GM21526 (cell line): ENCODE measurements at regions not wholly inside any gene's neighbourhood (a gene's known extent, or its start where the extent isn't known, plus 50 kb on each side); places are given as distances from the start of the nearest gene placed in this dataset.
"Not testable (repeated sequence)": the region's sequence is repeated elsewhere in the genome, so short reads cannot be mapped to it uniquely, and the experiment has no call there.

ENCODE experiments used
- ATAC-seq: cut with Tn5 transposase; IDR thresholded peaks from one replicate; pipeline ENCODE4 v1.9.1; 2021; ENCODE audit warnings: moderate library complexity; ENCODE audit not compliant: unreplicated experiment, low FRiP score

DNA sequence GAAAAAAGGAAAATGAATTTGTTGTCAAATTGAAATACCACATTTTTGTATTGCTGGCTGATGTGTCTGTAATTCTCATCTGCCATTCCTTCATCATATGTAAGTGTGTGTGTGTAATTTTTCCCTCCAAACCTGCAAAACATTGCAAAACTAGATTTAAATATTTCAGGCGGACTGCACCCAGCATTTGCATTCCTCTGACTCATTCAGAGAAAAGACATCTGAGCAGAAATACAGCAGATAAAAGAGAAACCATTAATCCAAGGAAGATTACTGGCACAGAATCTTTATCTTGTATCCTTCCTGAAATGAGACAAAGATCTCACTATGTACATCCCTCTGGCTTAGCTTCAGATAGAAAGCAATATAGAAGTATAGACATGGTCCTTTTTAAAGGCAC is 275.3 kb downstream of the TMEM38B start:
- no peak for ATAC-seq

DNA sequence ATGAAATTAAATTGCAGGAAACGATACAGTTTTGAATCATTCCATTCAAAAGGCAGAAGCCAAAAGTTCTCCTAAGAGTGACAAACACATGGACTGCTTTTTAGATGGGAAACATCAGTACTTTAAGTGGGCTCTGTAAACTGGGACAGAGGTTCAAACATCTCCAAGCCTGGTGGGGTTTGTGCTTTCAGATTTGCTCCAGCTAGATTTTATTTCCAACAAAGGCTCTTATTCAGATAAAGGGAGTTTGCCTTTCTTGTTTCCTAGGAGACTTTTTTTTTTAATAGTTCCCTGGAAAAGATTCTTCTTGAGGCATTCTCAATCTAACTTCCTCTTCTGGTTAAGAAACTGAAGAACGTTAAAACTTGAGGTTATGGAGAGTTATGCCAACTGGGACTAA is 277.6 kb downstream of the TMEM38B start:
- ATAC-seq = no peak

DNA sequence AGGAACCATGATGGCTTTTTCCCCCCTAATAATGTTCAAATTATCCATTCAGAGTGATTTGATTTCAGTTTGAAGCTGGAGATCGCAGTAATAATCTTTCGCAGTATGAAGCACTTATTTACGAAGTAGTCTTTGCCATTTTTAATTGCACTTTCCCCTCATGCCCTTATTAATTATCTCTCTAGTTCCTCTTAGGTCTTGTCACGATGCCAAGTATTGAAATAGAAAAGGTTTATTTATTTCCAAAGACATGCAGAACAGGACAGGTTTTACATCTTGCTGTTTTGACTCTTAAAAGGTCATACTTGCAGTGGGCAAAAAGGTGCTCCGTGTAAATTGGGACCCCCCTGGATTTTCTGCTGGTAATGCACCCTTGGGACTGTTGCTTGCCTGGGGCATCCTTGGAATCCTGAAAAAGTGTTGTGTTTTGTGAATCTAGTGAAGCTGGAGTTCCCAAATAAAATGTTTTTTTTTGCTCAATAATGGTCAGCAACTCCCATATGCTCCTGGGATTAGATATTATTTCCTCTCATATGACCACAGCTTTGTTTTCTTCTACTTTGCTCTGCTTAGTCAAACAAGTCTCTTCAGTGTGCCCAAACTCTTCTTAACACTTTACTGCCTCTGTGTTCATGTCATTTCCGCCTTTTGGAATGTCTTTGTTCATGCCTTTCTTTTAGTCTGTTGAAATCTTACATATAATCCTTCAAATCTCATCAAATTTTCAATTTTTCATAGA is 278.3 kb downstream of the TMEM38B start:
- ATAC-seq = no peak

DNA sequence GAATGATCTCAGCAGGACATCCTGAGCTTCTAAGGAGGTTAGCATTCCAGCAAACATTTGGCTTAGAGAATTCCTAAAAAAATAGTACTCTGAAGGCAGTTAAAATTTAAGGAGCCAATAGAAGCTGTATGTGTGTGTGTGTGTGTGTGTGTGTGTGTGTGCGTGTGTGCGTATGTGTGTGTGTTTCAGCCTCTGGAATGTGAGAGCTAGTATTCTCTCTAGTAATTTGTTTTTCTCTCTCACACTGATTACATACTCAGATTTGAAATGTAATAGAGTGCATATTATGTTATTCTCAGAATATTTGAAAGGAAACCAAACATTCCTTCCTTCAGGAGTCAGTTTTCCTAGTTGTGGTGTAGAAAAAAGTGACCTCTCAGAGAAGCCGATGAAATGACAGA is 279.6 kb downstream of the TMEM38B start:
- ATAC-seq = no peak

DNA sequence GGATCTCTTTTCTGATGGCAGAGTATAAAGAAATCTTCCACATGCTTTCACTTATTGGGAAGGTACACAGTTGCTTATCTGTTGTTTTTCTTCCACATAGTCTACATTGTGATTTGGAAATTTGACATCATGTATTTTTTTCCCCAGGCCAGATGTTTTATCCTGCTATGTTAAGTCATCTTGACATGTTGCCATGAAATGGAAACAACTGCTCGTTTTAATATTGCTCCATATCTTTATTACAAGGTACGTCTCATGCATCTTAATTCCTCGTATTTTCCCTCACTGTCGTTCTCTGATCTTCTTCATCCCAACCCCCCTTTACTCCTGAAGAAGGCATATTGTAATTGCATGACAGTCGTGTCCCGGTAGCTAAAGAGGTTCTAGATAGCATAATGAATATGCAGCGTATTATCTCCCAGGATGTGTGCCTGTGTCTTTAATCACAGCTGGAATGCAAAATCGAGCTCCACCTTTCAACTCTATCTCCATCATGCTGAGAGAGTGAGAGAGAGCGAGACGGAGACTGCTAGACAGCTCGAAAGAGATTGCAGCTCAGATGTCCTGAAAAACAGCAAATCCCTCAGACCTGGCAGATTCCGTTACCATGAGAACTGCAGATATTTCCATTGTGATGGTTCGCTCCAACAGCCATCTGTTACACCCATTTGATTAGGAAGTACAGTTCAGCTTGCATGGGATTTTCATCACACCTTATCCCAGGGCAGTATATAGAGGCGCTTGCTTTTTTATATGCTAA is 281.7 kb downstream of the TMEM38B start:
- ATAC-seq = no peak

DNA sequence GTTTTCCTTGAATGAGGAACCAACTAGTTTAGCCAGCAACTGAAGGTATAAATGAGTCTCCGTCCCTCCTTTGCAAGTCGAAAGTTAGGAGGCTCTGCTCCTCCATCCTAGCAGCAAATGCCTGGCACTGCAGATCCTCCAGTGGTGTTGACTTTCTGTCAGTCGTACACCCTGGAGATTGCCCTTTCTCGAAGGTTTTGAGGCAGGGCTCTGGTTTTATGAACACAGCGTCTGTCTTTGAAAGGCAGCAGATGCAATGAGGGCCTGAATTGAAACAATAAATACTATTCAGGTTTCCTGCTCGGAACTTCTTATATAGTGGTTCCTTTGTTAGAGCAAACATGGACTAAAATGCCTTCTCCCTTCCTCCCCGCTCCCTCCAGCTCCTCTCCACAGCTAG is 284.0 kb downstream of the TMEM38B start:
- ATAC-seq = no peak

DNA sequence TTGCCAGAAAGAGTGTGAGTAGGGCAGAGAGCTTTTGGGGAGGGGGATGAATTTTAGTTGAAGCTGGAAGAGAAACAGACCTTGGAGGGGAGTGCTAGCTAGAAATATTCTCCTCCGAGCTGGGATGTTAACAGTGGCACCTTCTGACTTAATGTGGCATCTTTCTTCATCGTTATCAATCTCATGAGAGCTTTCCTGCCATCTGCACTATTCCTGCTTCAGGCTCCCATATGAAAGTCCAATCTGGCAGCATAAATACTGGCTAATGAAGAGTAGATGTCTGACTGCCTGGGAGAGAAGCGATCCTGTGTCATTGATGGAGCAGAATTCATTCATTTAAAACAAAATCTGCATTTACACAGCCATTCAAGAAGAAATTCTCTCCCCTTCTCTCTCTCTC is 284.5 kb downstream of the TMEM38B start:
- no peak for ATAC-seq

DNA sequence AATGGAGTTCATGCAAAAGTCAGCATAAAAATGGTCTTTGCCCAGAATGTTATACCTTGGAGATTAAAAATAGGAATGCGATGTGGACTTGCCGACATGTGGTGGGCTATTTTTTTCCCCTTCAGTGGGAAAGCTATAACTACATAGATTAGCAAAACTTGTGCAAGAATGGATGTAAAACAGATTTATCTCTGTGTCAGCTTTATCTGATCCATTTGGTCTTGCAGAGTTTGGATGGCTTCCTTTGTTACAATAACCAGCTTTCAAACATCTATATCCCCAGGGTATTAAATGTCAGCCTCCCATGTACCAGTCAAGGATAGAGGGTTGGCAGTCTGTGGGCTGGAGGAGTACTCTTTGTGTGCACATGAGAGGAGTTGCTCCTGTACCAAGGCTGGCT is 284.9 kb downstream of the TMEM38B start:
- no peak for ATAC-seq

DNA sequence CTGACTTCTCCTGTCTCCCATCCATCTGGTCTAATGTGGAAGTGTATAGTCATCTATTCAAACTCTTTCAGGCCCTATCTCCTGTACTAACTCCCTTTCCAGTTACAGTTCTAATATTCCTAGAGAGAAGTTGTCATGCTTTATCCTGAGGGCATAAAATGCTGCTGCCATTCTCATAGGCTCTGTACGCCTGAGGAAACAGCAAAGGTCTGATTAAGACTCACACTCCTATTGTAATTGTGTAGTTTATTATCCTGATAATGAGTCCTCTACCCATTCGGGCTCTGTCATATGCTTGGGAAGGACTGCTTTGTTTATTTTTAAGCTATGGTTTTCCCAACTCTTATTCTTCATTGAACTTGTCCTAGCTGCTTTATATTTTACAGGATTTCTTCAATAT is 290.4 kb downstream of the TMEM38B start:
- ATAC-seq = no peak

DNA sequence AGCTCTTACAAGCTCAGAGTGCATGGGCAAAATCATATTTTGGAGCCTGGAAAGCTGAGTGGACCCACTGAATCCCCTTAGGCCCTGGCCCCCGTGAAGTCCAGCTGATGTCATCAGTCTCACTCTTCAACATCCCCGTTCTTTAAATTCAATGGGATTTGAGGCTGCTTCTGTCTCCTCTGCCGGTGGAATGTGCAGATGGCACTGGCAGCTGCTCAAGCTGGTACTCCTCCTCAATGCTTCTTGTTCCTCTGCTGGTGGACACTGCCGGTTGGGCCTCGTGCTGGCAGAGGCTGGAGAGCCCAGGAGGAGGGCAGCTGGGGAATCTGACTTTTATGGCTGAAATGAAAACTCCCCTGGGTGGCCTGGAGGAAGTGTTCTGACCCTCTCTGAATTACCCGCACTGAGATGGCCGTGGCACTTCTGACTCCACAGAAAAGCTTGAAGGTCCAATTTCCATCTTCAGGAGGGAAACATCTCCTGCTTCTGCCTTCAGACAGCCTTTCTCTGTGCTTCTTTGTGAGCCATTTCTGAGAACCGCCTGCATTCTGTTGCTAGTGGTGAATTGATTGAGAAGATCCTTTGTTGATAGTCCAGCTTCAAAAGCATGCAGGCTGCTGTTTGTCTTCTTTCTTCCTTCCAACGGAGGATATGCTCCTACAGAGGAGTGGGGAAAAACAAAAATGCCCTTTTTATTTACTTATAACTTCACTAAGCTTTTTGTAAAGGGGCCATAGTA is 298.9 kb downstream of the TMEM38B start:
- ATAC-seq = no peak

DNA sequence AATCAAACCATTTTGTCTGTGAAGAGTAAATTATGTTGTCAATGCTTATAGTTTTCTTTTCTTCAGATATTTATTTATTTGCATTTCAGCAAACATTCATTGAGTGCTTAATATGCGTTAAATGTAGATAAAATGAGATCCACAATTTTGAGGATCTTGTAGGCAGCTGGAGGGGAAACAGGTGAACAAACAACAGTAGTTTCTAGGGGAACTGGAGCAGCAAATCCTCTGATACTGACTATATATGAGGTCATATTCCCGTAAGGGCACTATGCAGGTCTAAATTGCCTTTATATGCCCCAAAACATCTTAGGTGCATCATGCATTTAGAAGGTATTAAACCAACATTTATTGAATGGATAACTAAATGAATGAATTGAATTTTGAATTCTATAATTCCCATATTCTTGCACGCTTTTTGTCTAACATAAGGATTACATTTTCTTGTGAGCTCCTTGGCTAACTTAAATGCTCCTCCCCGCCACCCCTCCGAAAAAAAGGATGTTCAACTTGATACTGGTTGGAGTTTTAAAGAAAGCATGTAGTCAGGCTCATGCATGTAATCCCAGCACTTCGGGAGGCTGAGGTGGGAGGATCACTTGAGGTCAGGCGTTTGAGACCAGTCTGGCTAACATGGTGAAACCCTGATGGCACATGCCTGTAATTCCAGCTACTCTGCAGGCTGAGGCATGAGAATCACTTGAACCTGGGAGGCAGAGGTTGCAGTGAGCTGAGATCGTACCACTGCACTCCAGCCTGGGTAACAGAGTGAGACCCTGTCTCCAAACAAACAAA is 299.8 kb downstream of the TMEM38B start:
- ATAC-seq = no peak

DNA sequence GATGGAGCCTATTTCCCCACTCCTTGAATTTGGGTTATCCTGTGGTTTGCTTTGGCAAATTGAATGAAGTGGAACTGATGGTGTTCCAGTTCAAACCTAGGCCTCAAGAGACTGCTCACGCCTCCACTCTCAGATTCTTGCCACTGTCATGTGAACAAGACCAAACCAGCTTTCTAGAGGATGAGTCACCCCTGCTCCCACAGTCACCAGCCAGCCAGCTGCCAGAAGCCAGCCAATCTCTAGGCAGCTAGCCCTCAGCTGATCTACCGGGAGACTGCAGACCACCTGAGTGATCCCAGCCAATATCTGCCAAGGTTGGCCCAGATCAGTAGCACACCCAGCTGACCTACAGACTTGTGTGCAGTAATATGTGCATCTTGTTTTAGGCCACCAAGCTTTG is 300.6 kb downstream of the TMEM38B start:
- no peak for ATAC-seq

DNA sequence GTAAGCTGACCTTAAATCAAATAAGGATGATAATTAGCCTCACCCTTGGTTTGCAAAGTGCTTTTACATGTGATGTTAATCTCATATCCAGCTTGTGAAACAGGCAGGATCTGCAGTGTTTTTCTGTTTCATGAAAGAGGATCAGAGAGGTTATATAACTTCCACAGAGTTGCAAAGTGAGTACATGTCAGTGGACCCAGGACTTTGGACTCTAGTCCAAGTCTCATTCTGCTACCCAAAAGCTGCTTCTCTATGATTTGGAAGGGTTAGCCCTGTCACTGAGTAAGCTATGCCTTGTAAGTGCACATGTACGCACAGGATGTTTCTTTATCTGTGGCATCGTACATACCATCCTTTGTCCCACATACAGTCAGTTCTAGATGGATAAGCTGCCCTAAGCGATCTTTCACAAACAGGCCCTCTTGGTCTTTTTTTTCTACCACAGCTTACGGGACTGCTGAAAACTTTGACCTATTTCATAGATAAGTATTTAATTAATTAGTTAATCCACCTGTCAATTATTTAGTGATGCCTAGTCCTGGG is 322.9 kb downstream of the TMEM38B start:
- no peak for ATAC-seq

DNA sequence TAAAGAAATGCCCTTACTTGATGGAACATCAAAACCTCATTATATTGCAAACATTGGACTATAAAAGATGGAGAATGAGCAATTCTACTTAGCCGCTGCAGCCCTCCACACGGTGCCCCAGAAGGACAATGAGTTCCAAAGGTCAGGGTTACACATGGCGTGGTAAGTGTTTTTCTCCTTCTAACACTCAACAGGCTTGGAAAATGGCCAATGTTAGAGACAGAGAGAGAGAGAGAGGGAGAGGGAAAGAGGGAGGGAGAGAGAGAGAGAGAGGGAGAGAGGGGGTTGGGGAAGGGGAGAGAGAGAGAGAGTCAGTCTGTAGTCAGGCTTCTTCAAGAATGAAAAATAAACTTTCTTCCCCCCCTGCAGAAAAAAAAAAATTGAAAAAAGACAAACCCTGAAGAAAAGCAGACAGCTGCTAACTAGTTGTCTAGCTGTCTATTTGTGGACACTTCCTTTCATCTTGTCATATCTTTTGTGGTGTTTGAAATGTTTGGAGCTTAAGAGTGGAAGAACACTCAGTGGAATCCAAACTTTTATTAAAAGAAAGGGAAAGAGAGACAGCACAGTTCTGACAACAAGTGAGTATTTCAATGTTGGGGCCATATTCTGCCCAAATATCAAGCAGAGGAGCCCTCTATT is 324.8 kb downstream of the TMEM38B start:
- ATAC-seq = no peak

DNA sequence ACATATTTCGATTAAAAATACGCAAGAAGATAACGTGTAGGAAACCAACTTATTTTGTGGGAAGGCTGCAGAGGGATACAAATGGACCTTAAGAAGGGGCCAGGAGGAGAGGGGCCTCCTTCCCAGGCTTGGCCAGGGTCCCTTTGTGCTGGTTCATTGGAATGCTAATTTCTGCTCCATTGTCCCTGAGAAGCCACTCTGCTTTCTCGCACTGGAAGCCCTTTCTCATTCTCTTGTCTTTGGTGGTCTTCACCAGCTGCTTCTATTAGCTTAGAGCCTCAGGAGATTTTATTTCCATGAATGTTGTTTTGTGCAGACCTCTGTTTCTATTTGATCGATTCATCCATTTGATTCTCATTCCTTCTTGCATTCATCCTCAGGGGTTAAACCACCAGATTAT is 325.4 kb downstream of the TMEM38B start:
- ATAC-seq = no peak

DNA sequence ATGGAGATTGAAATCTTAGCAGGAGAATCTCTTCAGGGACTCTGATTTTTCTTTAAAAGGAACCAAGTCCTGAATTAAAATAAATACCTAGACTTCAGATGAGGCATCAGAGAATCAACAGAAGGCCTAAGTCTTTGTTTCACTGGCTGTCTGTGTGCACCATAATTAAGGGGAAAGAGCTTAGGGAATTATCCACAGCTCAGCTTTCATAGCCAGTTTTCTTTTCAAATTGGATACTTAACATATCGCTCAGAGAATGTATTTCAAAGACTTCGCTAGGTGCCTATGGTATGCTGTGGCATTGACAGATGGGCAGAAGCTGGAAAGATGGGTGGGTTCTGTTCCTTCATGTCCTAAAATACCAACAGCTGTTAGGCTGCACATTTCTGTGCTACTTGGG is 325.8 kb downstream of the TMEM38B start:
- no peak for ATAC-seq

DNA sequence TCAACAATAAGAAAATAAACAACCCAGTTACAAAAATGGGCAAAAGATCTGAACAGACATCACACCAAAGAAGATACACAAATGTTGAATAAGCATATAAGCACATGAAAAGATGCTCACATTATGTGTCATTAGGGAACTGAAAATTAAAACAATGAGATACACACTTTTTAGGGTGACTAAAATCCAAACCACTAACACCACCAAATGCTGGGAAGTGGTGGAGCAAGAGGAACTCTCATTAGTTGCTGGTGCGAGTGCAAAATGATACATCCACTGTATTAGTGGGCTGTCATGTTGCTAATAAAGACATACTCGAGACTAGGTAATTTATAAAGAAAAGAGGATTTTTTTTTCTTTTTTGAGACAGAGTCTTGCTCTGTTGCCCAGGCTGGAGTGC is 329.1 kb downstream of the TMEM38B start:
- no peak for ATAC-seq

DNA sequence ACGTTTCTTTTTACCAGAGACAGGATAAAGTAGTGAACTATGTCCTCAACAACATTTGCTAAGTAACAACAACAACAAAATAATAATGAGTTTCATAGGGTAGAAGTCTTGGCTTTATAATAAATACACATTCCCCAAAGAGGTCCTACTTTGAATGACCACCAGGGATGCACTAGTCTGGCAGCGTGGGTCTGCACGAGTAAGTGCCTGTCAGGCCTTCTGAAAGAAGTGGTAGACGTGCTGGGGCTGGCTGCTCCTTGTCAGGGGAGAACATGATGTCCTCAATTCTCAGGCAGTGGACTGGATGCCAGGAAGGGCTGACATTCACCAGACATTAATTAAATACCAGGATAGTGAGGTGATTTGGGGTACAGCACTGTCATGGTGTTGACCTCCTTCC is 331.1 kb downstream of the TMEM38B start:
- no peak for ATAC-seq

DNA sequence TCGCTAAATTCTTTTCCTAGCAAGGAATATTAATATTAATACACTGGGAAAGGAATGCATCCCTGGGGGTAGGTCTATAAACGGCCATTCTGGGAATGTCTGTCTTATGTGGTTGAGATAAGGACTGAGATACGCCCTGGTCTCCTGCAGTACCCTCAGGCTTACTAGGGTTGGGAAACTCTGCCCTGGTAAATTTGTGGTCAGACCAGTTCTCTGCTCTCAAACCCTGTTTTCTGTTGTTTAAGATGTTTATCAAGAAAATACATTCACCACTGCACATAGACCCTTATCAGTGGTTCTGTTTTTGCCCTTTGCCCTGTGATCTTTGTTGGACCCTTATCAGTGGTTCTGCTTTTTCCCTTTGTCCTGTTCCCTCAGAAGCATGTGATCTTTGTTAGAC is 335.8 kb downstream of the TMEM38B start:
- ATAC-seq = not testable (repeated sequence)

DNA sequence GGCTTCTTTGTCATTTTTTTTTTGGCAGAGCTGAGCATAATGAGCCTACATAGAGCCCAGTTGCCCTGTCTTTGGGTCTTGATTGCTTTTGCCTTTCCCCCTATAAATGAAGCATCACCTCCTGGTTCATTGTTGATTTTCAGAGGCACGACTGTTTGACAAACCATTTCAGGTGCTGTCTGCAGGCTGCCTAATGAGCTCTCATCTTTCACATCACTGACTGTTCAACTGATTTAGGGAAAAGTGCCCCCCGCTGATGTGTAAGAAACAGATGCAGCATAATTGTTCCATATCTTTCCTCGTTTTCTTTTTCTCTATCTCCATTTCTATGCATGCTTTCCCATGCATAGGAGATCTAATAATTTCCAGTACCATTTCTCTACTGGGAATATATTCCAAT is 338.6 kb downstream of the TMEM38B start:
- no peak for ATAC-seq
